ENCODE measurements at regions not wholly inside any gene's neighbourhood (a gene's known extent, or its start where the extent isn't known, plus 50 kb on each side); places are given as distances from the start of the nearest gene placed in this dataset.

DNA sequence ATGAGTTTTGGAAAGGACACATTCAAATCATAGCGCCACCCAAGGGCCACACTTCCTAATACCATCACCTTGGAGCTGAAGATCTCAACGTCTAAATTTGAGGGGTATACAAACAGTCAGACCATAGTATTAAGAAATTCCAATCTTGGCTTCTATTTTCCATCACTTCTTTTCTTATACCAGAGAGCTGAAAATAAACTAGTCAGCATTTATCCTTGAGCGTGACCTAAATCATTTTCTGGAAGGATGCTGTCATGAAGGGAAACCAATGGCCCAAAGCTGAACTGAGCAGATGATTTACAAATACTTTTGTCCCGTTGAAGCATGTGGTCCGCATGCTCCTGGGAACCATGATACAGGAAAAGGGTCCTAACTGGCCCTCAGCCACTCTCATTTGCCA lies 921.9 kb downstream of the CCSER2 start:
- Histone ChIP-seq H3K36me3 (ENCODE audit: insufficient read depth, low read length) (no peaks in the 10 kb centered on the region), H3K4me1 (ENCODE audit: insufficient read depth, low read length) (no peaks in the 10 kb centered on the region), H3K9me3 (ENCODE audit: control insufficient read depth in 1 of 2, insufficient read depth in 1 of 2, low read length in 2 of 2) (no peaks in the 10 kb centered on the region), H3K27me3 (ENCODE audit: control insufficient read depth in 1 of 2, insufficient read depth in 2 of 2, low read length in 2 of 2) (no peaks in the 10 kb centered on the region), H3K4me3 (ENCODE audit: low read length) (no peak overlapping the region), H3K27ac (ENCODE audit: low read depth in 1 of 2, low read length in 2 of 2) (no peak overlapping the region)
- no peaks in the 10 kb centered on the region for H3K27me3 Mint-ChIP-seq
- no peaks in the 10 kb centered on the region for H3K36me3 Mint-ChIP-seq (ENCODE audit: low read depth)
- H3K27ac Mint-ChIP-seq: no peak overlapping the region
- no peak for DNase-seq
- ChIA-PET CTCF (no interaction called here), POLR2A (no interaction called here)
- TF ChIP-seq CTCF (IDR thresholded peaks at IDR 0.05): no peak
- H3K4me1 Mint-ChIP-seq (ENCODE audit: low read depth): no peaks in the 10 kb centered on the region
- ATAC-seq (ENCODE audit: poor library complexity): no peak
- peaks cover 4% of the 10 kb centered on the region for H3K9me3 Mint-ChIP-seq
- intact Hi-C loops (cut with DNase I, micrococcal nuclease): no loop called here
- no peak overlapping the region for H3K4me3 Mint-ChIP-seq

- Histone ChIP-seq H3K27ac (ENCODE audit: low read depth in 1 of 2, low read length in 2 of 2) (no peak overlapping the region), H3K4me1 (ENCODE audit: insufficient read depth, low read length) (no peaks in the 10 kb centered on the region), H3K4me3 (ENCODE audit: low read length) (no peak overlapping the region), H3K9me3 (ENCODE audit: control insufficient read depth in 1 of 2, insufficient read depth in 1 of 2, low read length in 2 of 2) (no peaks in the 10 kb centered on the region), H3K36me3 (ENCODE audit: insufficient read depth, low read length) (no peaks in the 10 kb centered on the region), H3K27me3 (ENCODE audit: control insufficient read depth in 1 of 2, insufficient read depth in 2 of 2, low read length in 2 of 2) (no peaks in the 10 kb centered on the region)
- H3K27me3 Mint-ChIP-seq: no peaks in the 10 kb centered on the region
- H3K9me3 Mint-ChIP-seq: peaks cover 4% of the 10 kb centered on the region
- ChIA-PET CTCF (no interaction called here), POLR2A (no interaction called here)
- TF ChIP-seq CTCF (IDR thresholded peaks at IDR 0.05): no peak
- intact Hi-C loops (cut with DNase I, micrococcal nuclease): no loop called here
- H3K27ac Mint-ChIP-seq: no peak overlapping the region
- no peak for DNase-seq
- no peaks in the 10 kb centered on the region for H3K36me3 Mint-ChIP-seq (ENCODE audit: low read depth)
- no peaks in the 10 kb centered on the region for H3K4me1 Mint-ChIP-seq (ENCODE audit: low read depth)
- no peak overlapping the region for H3K4me3 Mint-ChIP-seq
- no peak for ATAC-seq (ENCODE audit: poor library complexity)
These were observed 928.1 kb downstream of the CCSER2 start for GRCh38 chr10:85256481-85256880.

DNA sequence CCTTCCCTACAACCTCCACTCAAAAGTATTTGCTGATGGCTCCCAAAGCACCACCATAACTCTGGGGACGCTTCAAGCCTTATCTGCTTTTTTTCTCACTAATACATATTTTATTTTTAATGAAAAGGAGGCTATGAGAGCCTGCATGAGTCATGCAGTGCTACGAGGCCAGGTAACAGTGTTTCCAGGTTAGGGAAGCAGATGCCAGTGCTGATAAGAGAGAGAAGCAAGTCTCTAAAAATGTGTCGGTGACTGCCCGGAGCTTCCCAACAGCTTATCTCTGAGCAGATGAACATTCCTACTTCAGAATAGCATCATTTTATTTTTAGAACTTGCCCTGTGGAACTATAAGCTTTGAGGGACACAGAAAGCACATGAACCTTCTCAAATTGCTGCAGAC lies 931.5 kb downstream of the CCSER2 start:
- no peaks in the 10 kb centered on the region for H3K36me3 Mint-ChIP-seq (ENCODE audit: low read depth)
- intact Hi-C loops (cut with DNase I, micrococcal nuclease): no loop called here
- no peaks in the 10 kb centered on the region for H3K9me3 ChIP-seq (ENCODE audit: control insufficient read depth in 1 of 2, insufficient read depth in 1 of 2, low read length in 2 of 2)

More for the DNA sequence above, 931.5 kb downstream of the CCSER2 start:
- no peaks in the 10 kb centered on the region for H3K36me3 ChIP-seq (ENCODE audit: insufficient read depth, low read length)
- CTCF ChIA-PET: no interaction called here
- ATAC-seq (ENCODE audit: poor library complexity): no peak
- H3K4me1 Mint-ChIP-seq (ENCODE audit: low read depth): no peaks in the 10 kb centered on the region
- POLR2A ChIA-PET: no interaction called here
- H3K4me3 Mint-ChIP-seq: no peak overlapping the region
- no peak overlapping the region for H3K27ac ChIP-seq (ENCODE audit: low read depth in 1 of 2, low read length in 2 of 2)
- peaks cover 6% of the 10 kb centered on the region for H3K9me3 Mint-ChIP-seq
- no peaks in the 10 kb centered on the region for H3K27me3 Mint-ChIP-seq
- no peak for TF ChIP-seq CTCF (IDR thresholded peaks at IDR 0.05)
- H3K4me1 ChIP-seq (ENCODE audit: insufficient read depth, low read length): no peaks in the 10 kb centered on the region
- H3K27ac Mint-ChIP-seq: no peak overlapping the region
- no peak overlapping the region for H3K4me3 ChIP-seq (ENCODE audit: low read length)
- no peak for DNase-seq
- H3K27me3 ChIP-seq (ENCODE audit: control insufficient read depth in 1 of 2, insufficient read depth in 2 of 2, low read length in 2 of 2): no peaks in the 10 kb centered on the region
